Stimulated activated CD8-positive, alpha-beta memory T cell treated with anti-CD3 and anti-CD28 coated beads, Interleukin-7, amount 100 ng/mL, for 48 hours (primary cell): ENCODE measurements at regions not wholly inside any gene's neighbourhood (a gene's known extent, or its start where the extent isn't known, plus 50 kb on each side); places are given as distances from the start of the nearest gene placed in this dataset.
A peak's percentile ranks its signal among the peaks of the same experiment; 100 is the strongest.
"Not testable (repeated sequence)": the region's sequence is repeated elsewhere in the genome, so short reads cannot be mapped to it uniquely, and the experiment has no call there.

Experiments
- DNase-seq, 2 donors: peaks; one replicate each; pipeline ENCODE4 v3.0.0-alpha.2; 2020; ENCODE audit warnings: low read depth in 1 of 2; ENCODE audit errors: extremely low read depth in 1 of 2

DNA sequence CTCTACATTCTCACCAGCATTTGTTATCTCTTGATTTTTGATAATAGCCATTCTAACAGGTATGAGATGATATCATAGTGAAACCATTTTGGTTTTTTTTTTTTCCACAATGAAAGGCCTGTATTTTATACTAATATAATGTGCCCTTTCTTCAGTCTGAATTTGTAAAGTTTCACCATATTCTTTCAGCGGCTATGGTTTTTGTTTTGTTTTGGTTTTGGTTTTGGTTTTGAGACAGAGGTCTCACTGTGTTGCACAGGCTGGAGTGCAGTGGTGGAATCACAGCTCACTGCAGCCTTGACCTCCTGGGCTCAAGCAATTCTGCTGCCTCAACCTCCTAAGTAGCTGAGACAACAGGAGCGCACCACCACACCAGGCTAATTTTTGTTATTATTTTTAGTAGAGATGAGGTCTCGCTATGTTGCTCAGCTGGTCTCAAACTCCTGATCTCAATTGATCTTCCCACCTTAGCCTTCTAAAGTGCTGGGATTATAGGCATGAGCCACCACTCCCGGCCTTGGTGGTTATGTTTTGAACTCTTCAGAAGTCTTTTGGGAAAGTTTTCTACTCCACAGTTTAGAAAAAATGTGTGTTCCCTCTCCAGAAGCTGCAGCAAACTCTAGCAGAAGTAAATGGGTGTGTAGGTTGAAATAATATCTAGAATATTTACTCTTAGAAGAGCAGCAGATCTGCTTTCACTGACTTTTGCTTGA is 110.2 kb upstream of the UMPS start:
- DNase-seq: no peak

GRCh38 chr3:124620600-124621063 is 109.6 kb upstream of the UMPS start:
- DNase-seq: peak; percentile 5 to 20

- DNase-seq: no peak
Observed at GRCh38 chr3:124621498-124621897, 108.8 kb upstream of the UMPS start.

- DNase-seq: no peak
Observed at GRCh38 chr3:124625074-124625473, 105.2 kb upstream of the UMPS start.

GRCh38 chr3:124627501-124627908 is 102.7 kb upstream of the UMPS start:
- DNase-seq: no peak

DNA sequence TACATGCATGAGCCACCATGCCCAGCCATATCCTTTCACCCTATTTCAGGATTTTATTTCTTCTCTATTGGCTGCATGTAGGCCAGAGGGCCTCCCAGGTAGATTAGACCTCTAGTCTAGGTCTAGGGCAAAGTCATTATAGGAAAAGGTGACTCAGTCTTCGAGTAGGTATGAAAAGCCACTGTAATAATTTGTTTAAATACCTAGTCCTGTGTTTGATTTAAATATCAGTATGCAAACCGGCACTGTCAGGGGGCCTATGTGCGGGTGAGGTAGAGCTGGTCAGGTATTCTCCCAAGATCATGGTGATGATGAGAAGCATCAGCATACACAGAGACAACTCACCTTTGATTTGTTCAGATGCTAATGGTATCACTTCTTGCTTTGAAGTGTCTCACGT is 101.4 kb upstream of the UMPS start:
- DNase-seq: no peak

DNA sequence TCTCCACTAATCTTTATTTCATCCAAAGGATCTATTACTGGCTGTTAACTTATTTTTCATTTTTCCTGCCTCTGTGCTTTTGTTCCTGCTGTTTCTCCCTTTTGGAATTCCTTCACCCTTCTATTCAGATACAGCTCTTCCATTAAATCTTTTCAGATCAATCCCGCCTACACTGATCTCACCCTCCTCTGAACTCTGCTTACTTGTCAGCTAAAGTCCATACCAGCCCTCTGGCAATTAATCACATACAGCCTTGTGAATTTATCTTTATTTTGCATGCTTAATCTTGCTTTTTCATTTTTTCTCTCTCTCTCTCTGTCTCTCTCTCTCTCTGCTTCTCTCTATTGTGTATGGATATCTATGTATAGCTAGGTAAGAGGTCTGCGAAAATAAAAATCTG is 100.8 kb upstream of the UMPS start:
- no peak for DNase-seq

- no peak for DNase-seq
Observed at GRCh38 chr3:124630960-124631359, 99.3 kb upstream of the UMPS start.

GRCh38 chr3:124631727-124632126 is 98.5 kb upstream of the UMPS start:
- DNase-seq: no peak

DNA sequence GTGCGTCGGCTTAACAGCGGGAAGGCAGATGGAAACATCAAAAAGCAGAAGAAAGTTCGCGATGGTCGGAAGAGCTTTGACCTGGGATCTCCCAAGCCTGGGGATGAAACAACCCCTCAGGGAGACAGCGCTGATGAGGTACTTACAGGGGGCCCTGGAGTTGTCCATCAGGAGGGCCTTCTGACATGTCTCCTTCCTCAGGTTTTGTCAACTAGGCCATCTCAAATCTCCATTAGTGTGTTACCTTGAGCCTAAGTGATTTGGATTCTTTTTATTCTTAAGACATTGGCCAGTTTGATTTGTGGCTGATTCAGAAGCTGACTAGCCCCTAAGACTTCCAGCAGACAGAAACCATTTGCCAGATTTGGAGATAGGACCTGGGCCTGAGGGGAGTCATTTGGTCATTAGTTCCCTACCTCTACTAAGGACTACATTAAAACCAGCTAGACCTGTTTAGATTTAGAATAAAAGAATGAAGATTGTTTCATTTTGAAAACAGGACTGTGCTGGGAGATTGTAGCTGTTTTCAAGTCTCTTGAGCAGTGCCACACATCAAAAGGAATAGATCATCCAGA is 97.6 kb upstream of the UMPS start:
- DNase-seq: no peak

- DNase-seq: no peak
Observed at GRCh38 chr3:124633524-124633923, 96.7 kb upstream of the UMPS start.

- DNase-seq: no peak
Observed at GRCh38 chr3:124634210-124635168, 95.8 kb upstream of the UMPS start.

DNA sequence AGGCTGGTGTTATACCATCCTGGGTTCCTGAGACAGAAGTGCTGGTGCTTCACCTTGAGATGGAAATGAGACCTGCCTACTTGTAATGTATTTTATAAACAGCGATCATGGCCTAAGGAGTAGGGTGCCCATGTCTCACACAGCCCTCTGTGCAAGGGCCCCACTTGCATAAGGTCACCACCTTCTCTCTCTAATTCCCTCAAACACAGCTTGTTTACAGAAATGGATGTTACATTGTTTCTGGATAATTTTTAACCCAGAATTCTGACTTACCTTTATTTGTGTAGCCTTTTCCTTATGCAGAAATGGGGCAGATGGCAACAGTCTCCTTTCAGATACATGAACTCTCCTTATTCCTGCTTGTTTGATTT is 95.1 kb upstream of the UMPS start:
- no peak for DNase-seq

DNA sequence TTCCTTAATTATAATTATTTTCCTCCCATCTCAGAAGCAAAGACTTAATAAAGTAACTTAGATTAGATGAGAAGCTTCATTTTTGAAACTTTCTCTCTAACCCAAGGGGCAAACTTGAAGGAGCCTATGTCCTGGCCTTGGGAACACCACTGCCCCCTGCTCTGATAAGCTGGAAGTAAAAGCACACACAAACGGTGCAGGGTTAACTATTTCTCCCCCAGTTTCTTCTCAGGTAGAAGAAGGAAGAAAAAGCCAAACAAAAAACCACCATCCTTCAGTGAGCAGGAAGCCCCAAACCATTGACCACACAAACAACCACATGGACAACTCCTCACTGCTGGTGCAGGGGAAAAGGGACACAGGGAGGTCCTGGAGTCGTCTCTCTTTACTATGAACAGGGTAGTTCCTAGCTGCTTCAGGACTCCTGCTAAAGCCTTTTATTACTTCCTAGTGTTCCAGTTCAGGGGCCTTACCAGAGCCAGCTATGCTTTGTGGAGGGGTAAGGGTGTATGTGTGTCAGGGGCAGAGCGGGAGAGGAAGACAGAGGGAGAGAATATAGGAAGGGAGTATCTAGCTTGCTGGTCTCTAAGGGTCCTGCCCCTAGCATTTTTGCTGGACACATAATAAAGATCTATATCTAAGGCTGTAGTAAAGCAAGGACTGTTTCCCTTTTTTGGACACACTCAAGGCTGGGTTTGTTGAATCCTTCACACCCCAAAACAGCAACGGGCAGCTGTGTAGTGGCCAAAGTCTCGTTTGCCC is 94.0 kb upstream of the UMPS start:
- DNase-seq: no peak

DNA sequence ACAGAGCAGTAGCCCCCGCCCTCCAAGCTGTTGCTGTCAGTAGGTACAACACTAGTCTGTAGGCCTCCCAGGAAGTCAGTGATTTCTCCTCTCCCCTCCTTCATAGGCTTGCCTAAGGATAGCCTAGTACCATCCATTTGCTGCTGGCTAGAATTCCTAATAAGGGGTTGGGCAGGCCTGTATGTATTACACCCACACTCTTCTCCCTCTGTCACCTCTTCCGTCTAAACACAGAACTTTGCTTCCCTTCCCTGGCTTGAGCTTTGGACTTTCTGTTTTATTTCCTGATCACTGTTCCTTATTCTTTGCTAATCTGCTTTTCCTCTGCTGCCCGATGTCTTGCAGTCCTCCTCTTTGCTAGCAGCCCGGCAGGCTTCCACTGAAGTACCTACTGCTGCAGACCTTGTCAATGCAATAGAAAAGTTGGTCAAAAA is 93.4 kb upstream of the UMPS start:
- no peak for DNase-seq

GRCh38 chr3:124639406-124640237 is 90.6 kb upstream of the UMPS start:
- no peak for DNase-seq

GRCh38 chr3:124640635-124641306 is 89.5 kb upstream of the UMPS start:
- DNase-seq: no peak

GRCh38 chr3:124643453-124643852 is 86.8 kb upstream of the UMPS start:
- DNase-seq: no peak

GRCh38 chr3:124646186-124646585 is 84.1 kb upstream of the UMPS start:
- not testable (repeated sequence) for DNase-seq
